HCT116 (cell line): ENCODE measurements at regions not wholly inside any gene's neighbourhood (a gene's known extent, or its start where the extent isn't known, plus 50 kb on each side); places are given as distances from the start of the nearest gene placed in this dataset.
A peak's percentile ranks its signal among the peaks of the same experiment; 100 is the strongest.

Experiments
- ATAC-seq: fragments of 200-7000 bp; cut with Tn5 transposase; 2 replicates; pipeline ENCODE4 v1.9.1; 2020; ENCODE audit warnings: mild to moderate bottlenecking, moderate library complexity
- BruUV-seq: library from RNA; stranded (reverse); fragments of 400-500 nt; replicated peaks from 2 replicates; lab custom pipeline; 2021; lab: Mats Ljungman, UMichigan
- CTCF ChIA-PET: fragments of 300-600 bp; sonication (Branson Sonifier 250); formaldehyde crosslinking; loops from one replicate; lab custom pipeline; 2021; ENCODE audit warnings: antibody characterized with exemption; lab: Charles Lee
- POLR2A ChIA-PET: fragments of 300-600, 350-600 bp; sonication (Branson Sonifier 250); formaldehyde crosslinking; loops from one replicate; lab custom pipeline; 2021; ENCODE audit warnings: antibody characterized with exemption; lab: Charles Lee
- RAD21 ChIA-PET, 2 experiments: fragments of 300-600 bp; sonication (Branson Sonifier 250); formaldehyde crosslinking; loops; one replicate each; lab custom pipeline; 2023; ENCODE audit warnings: low total read pairs in 2 of 2; ENCODE audit not compliant: uncharacterized antibody in 2 of 2, unreplicated experiment in 2 of 2, low non-redundant PET in 1 of 2; lab: Charles Lee
- DNase-seq: peaks from one replicate; pipeline ENCODE4 v3.0.0-alpha.2; 2010; ENCODE audit warnings: low read depth, low spot score
- H2AFZ ChIP-seq: fragments of 200-600 bp; shearing (Covaris generic), sonication (generic); 2 replicates; pipeline ENCODE4 v1.6.1; 2017; ENCODE audit warnings: low read depth, mixed run types, mixed read lengths, antibody characterized with exemption, low read length; ENCODE audit not compliant: poor library complexity, severe bottlenecking
- H3K27ac ChIP-seq: 2 replicates; pipeline ENCODE4 v1.5.1; 2012; ENCODE audit warnings: low read depth, low read length
- H3K27me3 ChIP-seq: fragments of 200-600 bp; sonication (generic); 2 replicates; pipeline ENCODE4 v1.6.1; 2016; ENCODE audit warnings: mixed run types, low read length, mixed read lengths; ENCODE audit not compliant: insufficient read depth
- H3K36me3 ChIP-seq, 2 experiments: fragments of 200-500 bp in 1 of 2; fragments of 200-600 bp in 1 of 2; sonication (Bioruptor generic) in 1 of 2; sonication (generic) in 1 of 2; 2 replicates each; pipeline versions ENCODE4 v1.5.1 to v1.6.1; 2014 to 2016; ENCODE audit warnings: low read length in 2 of 2, inconsistent platforms in 1 of 2, mixed read lengths in 1 of 2, mixed run types in 1 of 2; ENCODE audit not compliant: insufficient read depth in 2 of 2, control insufficient read depth in 1 of 2
- H3K4me1 ChIP-seq, 2 experiments: fragments of 200-600 bp in 1 of 2; sonication (generic) in 1 of 2; 2 replicates each; pipeline versions ENCODE4 v1.5.1 to v1.6.1; 2012 to 2017; ENCODE audit warnings: low read length in 2 of 2, inconsistent platforms in 1 of 2, mild to moderate bottlenecking in 1 of 2, mixed read lengths in 1 of 2, mixed run types in 1 of 2, moderate library complexity in 1 of 2; ENCODE audit not compliant: insufficient read depth in 2 of 2, control insufficient read depth in 1 of 2
- H3K4me2 ChIP-seq: fragments of 200-600 bp; sonication (generic); 2 replicates; pipeline ENCODE4 v1.6.1; 2017; ENCODE audit warnings: mixed run types, low read length, mixed read lengths
- H3K4me3 ChIP-seq, 2 experiments: fragments of 200-600 bp in 1 of 2; sonication (generic) in 1 of 2; replicated peaks in 1 of 2; 2 replicates each; pipeline ENCODE4 v1.5.1; 2011 to 2016; ENCODE audit warnings: low read length in 2 of 2, control low read depth in 1 of 2, low read depth in 1 of 2, mild to moderate bottlenecking in 1 of 2, mixed read lengths in 1 of 2, mixed run types in 1 of 2
- H3K79me2 ChIP-seq: fragments of 200-600 bp; sonication (generic); 2 replicates; pipeline ENCODE4 v1.6.1; 2017; ENCODE audit warnings: mild to moderate bottlenecking, mixed run types, low read length, moderate library complexity, mixed read lengths; ENCODE audit not compliant: insufficient read depth
- H3K9ac ChIP-seq: fragments of 200-600 bp; sonication (generic); 2 replicates; pipeline ENCODE4 v1.6.1; 2016; ENCODE audit warnings: low read length, mixed read lengths
- H3K9me2 ChIP-seq: fragments of 200-600 bp; sonication (generic), shearing (Covaris generic); 2 replicates; pipeline ENCODE4 v1.6.1; 2017; ENCODE audit warnings: mixed run types, mild to moderate bottlenecking, moderate library complexity; ENCODE audit not compliant: insufficient read depth
- H3K9me3 ChIP-seq, 2 experiments: fragments of 200-500 bp in 1 of 2; fragments of 200-600 bp in 1 of 2; sonication (Bioruptor generic) in 1 of 2; sonication (generic) in 1 of 2; 2 replicates each; pipeline ENCODE4 v1.6.1; 2014 to 2017; ENCODE audit warnings: low read length in 2 of 2, mixed read lengths in 2 of 2, inconsistent platforms in 1 of 2, low read depth in 1 of 2, mild to moderate bottlenecking in 1 of 2, mixed run types in 1 of 2, moderate library complexity in 1 of 2; ENCODE audit not compliant: control insufficient read depth in 1 of 2, insufficient read depth in 1 of 2
- H4K20me1 ChIP-seq: fragments of 200-600 bp; sonication (generic), shearing (Covaris generic); 2 replicates; pipeline ENCODE4 v1.6.1; 2017; ENCODE audit warnings: mixed run types, mild to moderate bottlenecking, moderate library complexity; ENCODE audit not compliant: insufficient read depth
- CBX3 ChIP-seq: IDR thresholded peaks from 2 replicates; pipeline ENCODE4 v1.6.1; 2012; ENCODE audit warnings: low read depth
- CEBPB ChIP-seq: IDR thresholded peaks from 2 replicates; pipeline ENCODE4 v1.6.1; 2012; ENCODE audit warnings: low read depth
- EZH2 ChIP-seq: fragments of 200-600 bp; sonication (generic); IDR thresholded peaks from 2 replicates; pipeline ENCODE4 v1.6.1; 2017; ENCODE audit warnings: antibody characterized with exemption, mixed run types
- EZH2phosphoT487 ChIP-seq: fragments of 200-600 bp; IDR thresholded peaks from 2 replicates; pipeline ENCODE4 v1.6.1; 2018; ENCODE audit warnings: antibody characterized with exemption, borderline replicate concordance
- FOSL1 ChIP-seq: IDR thresholded peaks from 2 replicates; pipeline ENCODE4 v1.6.1; 2012; ENCODE audit warnings: low read depth
- JUND ChIP-seq: IDR thresholded peaks from 2 replicates; pipeline ENCODE4 v1.6.1; 2012
- RAD21 ChIP-seq: IDR thresholded peaks from 2 replicates; pipeline ENCODE4 v1.6.1; 2012; ENCODE audit warnings: low read depth, mild to moderate bottlenecking
- SP1 ChIP-seq: IDR thresholded peaks from 2 replicates; pipeline ENCODE4 v1.6.1; 2012; ENCODE audit warnings: low read depth
- SRF ChIP-seq: IDR thresholded peaks from 2 replicates; pipeline ENCODE4 v1.6.1; 2012; ENCODE audit warnings: low read depth
- TCF7L2 ChIP-seq: IDR thresholded peaks from 2 replicates; pipeline ENCODE4 v1.7.0; 2011; ENCODE audit warnings: borderline replicate concordance, inconsistent platforms; ENCODE audit not compliant: insufficient read depth, insufficient read length; ENCODE audit errors: extremely low read depth
- ZNF274 ChIP-seq: fragments of 200-500 bp; sonication (Bioruptor generic); IDR thresholded peaks from 2 replicates; pipeline ENCODE4 v1.6.1; 2014; ENCODE audit warnings: mild to moderate bottlenecking, low read depth, low read length, inconsistent platforms
- intact Hi-C: fragments of 100-400 bp; cut with micrococcal nuclease; formaldehyde crosslinking; loops from 2 replicates; pipeline ENCODE4 v1.10.0; 2022
- TF ChIP-seq, protein P1 (sequence below): IDR thresholded peaks from 2 replicates; pipeline ENCODE4 v1.6.1; 2012

DNA sequence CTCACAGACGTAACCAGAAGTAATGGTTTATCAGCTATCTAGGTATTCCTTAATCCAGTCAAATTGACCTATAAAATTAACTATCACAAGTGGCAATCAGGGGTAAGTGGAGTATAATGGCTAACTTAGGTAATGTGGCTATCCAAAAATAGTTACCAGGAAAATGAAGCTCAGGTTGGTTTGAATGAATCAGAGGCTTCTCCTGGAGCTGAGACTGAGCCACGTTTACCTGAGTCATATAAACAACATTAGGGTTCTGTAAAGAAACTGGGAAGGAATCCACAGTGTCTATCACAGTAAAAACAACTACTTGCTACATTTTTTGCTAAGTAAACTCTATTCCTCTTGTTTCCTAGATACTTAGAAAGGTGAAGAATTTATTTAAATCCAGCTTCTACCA, 236.0 kb upstream of the SPHKAP start:
- Histone ChIP-seq H3K36me3 (no peaks in the 10 kb centered on the region), H3K27me3 (no peaks in the 10 kb centered on the region), H3K9ac (no peak overlapping the region), H3K4me2 (peak overlapping the region; percentile 30), H3K4me3 (no peak overlapping the region), H4K20me1 (no peaks in the 10 kb centered on the region)
- ChIA-PET POLR2A (no interaction called here), RAD21 (no interaction called here), CTCF (no interaction called here)
- intact Hi-C loops: no loop called here
- DNase-seq: no peak
- TF ChIP-seq RAD21: peak; percentile 5; the same call in 1 of the 2 replicates
- no peak for TF ChIP-seq CEBPB
- TF ChIP-seq, protein P1, sequence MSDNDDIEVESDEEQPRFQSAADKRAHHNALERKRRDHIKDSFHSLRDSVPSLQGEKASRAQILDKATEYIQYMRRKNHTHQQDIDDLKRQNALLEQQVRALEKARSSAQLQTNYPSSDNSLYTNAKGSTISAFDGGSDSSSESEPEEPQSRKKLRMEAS: peak; percentile 21; the same call in 1 of the 2 replicates
- peak; percentile 73; the same call in 1 of the 2 replicates for TF ChIP-seq FOSL1
- TF ChIP-seq SP1: peak; percentile 44; the same call in 1 of the 2 replicates
- TF ChIP-seq SRF: peak; percentile 23; the same call in 1 of the 2 replicates
- peak; percentile 50 for TF ChIP-seq JUND
- 0 out of 2 replicates have a peak, but pooled peaks have one; percentile 32 for TF ChIP-seq CBX3
- no peak for TF ChIP-seq TCF7L2
- TF ChIP-seq, all 23 proteins: peak for 7
- no peaks in the 10 kb centered on the region for H3K79me2 ChIP-seq
- no peaks in the 10 kb centered on the region for H3K9me2 ChIP-seq
- H3K4me1 ChIP-seq: peaks cover 0 to 15% of the 10 kb centered on the region in 2 experiments; a peak in 2 of 4 replicates
- no peaks in the 10 kb centered on the region for H3K9me3 ChIP-seq
- no TSS peak for BruUV-seq
- H2AFZ ChIP-seq: peak overlapping the region; percentile 75
- peak; percentile 49 for ATAC-seq
- no peak overlapping the region for H3K27ac ChIP-seq

DNA sequence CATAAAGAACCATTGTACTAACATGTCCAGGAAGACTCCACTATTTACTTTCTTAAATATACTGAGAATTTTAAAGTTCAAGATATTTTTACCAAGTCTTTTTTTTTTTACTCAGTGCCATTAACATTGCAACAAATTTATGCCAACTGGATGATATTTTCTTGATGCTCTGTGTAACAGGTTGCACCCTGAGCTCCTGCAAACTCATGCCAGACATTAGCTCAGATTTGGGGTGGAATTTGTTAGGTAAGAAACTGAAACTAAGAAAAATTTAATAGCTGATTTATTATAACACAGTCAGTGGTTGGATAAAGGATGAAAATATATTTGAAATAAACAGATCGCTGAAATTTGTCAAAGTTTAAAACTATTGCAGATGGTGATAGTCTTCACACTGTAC, 228.6 kb upstream of the SPHKAP start:
- no peaks in the 10 kb centered on the region for H3K9me3 ChIP-seq
- no peak overlapping the region for H3K4me2 ChIP-seq
- no peak for ATAC-seq
- TF ChIP-seq SRF (no peak), EZH2 (no peak), EZH2phosphoT487 (no peak), JUND (no peak), CBX3 (no peak), ZNF274 (no peak)
- H3K4me3 ChIP-seq: no peak overlapping the region
- intact Hi-C loops: no loop called here
- CTCF ChIA-PET: no interaction called here
- no peak overlapping the region for H3K27ac ChIP-seq
- H3K9me2 ChIP-seq: no peaks in the 10 kb centered on the region
- BruUV-seq: no TSS peak
- H3K4me1 ChIP-seq: no peaks in the 10 kb centered on the region
- RAD21 ChIA-PET: no interaction called here
- H3K36me3 ChIP-seq: no peaks in the 10 kb centered on the region
- H3K27me3 ChIP-seq: no peaks in the 10 kb centered on the region
- H3K79me2 ChIP-seq: no peaks in the 10 kb centered on the region
- no peak for DNase-seq
- no peak overlapping the region for H3K9ac ChIP-seq
- no peaks in the 10 kb centered on the region for H4K20me1 ChIP-seq
- H2AFZ ChIP-seq: no peak overlapping the region
- POLR2A ChIA-PET: no interaction called here
